ENCODE measurements at regions not wholly inside any gene's neighbourhood (a gene's known extent, or its start where the extent isn't known, plus 50 kb on each side); places are given as distances from the start of the nearest gene placed in this dataset.
"Not testable (repeated sequence)": the region's sequence is repeated elsewhere in the genome, so short reads cannot be mapped to it uniquely, and the experiment has no call there.

- TF ChIP-seq CTCF (conservative IDR thresholded peaks at IDR 0.05; ENCODE audit: control insufficient read depth, insufficient read depth, low read depth, low read length) = no peak
- no peak for DNase-seq (ENCODE audit: low read depth)
- H3K4me3 ChIP-seq (ENCODE audit: control insufficient read depth, low read depth, low read length) = no peak overlapping the region
These were observed 107.0 kb upstream of the AR start for GRCh38 chrX:67436867-67437266.

GRCh38 chrX:67437821-67438220, 106.0 kb upstream of the AR start:
- no peak for DNase-seq (ENCODE audit: low read depth)
- TF ChIP-seq CTCF (conservative IDR thresholded peaks at IDR 0.05; ENCODE audit: control insufficient read depth, insufficient read depth, low read depth, low read length) = no peak
- no peak overlapping the region for H3K4me3 ChIP-seq (ENCODE audit: control insufficient read depth, low read depth, low read length)

- DNase-seq (ENCODE audit: low read depth); H3K4me3 ChIP-seq (ENCODE audit: control insufficient read depth, low read depth, low read length): not testable (repeated sequence)
These were observed 68.6 kb upstream of the AR start for GRCh38 chrX:67475259-67475658.

GRCh38 chrX:67480789-67481188, 63.0 kb upstream of the AR start:
- H3K4me3 ChIP-seq (ENCODE audit: control insufficient read depth, low read depth, low read length) = no peak overlapping the region

More at GRCh38 chrX:67480789-67481188, 63.0 kb upstream of the AR start:
- no peak for TF ChIP-seq CTCF (conservative IDR thresholded peaks at IDR 0.05; ENCODE audit: control insufficient read depth, insufficient read depth, low read depth, low read length)
- DNase-seq (ENCODE audit: low read depth) = no peak
